HG03103 (cell line): ENCODE measurements at regions not wholly inside any gene's neighbourhood (a gene's known extent, or its start where the extent isn't known, plus 50 kb on each side); places are given as distances from the start of the nearest gene placed in this dataset.

ENCODE experiments used
- ATAC-seq: cut with Tn5 transposase; IDR thresholded peaks from one replicate; pipeline ENCODE4 v1.9.1; 2021; ENCODE audit warnings: low read depth; ENCODE audit not compliant: unreplicated experiment

DNA sequence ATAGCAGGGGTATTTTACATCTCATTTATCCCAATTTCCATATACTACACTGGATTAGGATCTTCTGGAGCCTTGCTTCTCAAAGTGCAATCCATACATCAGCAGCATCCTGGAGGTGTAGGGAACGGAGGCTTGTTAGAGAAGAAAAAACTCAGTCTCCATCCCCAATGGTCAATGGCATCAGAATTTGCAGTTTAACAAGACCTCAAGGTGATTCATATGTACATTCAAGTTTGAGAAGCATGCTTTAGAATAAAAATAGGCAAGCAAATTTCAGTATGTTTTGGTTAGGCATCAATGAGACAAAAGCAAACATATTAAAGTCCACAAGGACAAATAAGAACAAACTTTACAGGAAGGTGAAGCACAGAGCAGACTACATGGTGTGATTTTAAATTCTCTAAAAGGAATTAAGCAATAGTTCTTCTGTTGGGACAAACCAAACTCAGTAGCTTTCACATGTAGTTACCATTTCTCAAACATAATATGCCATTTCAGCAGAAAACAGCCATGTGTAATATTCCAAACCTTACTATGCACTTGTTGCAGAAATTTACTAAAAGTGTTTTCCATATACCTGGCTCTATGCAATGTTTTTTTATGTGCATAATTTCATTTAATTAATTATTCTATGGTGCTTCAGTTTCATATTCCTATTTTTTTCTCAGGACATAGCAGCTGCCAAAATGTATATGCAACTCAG is 360.3 kb upstream of the NECTIN3 start:
- ATAC-seq: no peak

DNA sequence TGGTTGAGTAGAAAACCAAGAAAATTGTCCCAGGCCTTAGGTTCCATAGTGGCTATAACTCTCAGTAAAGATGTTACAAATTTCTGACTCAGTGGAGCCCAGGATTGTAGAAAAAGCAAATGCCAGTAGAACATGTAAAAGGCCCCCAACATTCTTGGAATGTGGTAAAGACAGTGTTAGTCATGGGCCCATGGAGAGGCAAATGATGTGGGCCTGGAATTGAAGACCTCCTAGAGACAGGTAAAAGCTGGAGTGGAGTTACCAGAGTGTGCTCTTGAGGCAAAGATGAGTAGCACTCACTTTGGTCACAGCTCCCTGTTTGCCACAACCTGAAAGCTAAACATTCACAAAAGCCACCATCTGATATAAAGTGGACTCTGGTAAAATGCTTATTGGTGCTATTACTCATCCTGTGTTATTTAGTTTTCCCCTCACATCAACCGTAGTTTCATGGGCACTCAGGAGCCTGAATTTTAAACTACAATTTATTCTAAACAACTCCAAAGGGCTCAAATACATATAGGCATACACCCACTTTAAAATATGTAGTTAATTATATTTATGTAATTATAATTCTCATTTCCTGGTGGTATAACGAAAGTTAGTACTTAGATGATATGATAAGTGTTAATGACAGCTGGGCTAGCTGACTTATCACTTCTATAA is 359.6 kb upstream of the NECTIN3 start:
- no peak for ATAC-seq

DNA sequence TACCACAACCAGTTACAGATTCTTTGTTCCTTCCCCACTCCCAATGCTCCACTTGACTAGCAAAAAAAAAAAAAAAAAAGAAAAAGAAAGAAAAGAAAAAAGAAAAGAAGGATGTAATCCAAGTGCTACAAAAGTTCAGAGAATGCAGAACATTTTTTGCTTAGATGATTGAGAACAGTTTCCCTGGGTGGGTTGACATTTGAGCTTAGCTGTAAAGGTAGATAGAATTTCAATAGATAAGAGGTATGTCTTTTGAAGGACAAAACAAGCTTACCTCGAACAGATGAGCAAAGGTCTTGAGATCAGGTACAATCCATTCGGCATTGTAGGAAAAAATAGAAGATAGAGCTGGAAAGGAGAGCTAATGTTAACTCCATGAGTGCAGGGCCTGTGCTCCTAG is 344.6 kb upstream of the NECTIN3 start:
- ATAC-seq: no peak

DNA sequence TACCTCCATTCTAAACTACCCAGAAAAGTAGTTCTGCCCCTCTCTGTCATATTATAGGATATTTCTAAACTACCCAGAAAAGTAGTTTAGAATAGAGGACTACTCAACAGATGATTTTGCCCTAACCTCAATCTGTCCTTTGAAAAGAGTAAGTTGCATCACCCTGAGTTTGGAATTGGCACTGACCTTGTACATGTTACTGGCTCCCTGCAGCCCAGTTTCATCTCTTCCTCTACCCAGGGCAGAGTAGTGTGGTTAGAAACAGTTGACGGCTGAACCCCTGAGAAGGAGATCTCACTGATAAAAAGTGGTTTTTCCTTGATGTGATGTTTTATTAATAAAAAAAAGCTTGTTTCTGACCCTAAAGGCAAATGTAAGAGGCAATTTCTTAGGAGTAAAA is 340.5 kb upstream of the NECTIN3 start:
- no peak for ATAC-seq

DNA sequence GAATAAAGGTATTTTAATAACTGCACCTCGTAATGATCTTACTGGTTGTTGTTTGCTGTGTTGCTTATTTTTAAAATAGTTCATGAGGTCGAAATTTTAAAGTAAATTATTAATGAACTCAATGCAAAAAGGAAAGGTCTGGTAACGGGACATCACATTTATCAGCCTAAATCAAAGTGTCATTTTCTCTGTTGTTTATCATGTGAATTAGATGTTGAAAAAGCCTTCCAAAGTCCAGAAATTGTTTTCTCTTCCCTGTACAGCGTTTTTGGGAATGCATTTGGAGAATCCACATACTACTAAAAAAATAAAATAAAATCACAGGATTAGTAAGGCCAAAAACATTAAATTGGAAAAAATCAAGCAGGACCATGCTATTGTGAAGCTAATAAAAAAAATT is 339.2 kb upstream of the NECTIN3 start:
- no peak for ATAC-seq

DNA sequence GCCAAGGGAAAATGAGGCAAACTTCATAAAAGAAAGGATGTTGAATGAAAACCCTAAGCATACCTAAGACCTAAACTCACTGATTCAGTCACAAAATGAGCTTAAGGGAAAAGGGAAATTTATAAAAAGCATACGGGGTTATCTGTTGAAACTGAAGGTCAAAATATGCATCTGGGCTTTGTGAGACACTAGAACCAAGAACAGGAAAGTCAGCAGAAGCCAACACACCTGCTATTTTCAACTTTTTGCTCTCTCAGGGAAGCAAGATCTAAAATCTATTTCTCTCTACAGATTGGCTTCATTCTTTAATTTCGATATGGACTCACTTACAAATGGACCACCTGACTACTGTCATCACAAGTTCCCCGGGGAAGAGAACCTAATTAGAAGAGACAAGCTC is 338.6 kb upstream of the NECTIN3 start:
- no peak for ATAC-seq

DNA sequence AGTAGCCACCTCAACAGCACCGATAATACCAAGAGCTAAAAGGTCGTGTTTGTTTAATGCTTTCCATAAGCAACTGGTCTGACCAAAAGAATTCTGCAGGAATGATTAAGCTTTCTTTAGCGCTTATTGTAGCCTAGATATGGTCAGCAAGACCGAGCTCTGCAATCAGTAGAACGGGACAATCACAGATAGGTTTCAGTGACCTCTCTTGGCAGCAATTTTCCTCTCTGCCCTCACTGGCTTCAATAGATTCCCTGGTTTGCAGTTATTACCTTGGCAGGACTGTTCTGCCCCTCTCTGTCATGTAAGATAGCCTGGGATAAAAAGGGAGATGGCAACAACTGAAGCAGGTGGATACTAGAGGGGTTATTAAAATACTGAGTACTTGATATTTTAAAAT is 337.1 kb upstream of the NECTIN3 start:
- no peak for ATAC-seq

DNA sequence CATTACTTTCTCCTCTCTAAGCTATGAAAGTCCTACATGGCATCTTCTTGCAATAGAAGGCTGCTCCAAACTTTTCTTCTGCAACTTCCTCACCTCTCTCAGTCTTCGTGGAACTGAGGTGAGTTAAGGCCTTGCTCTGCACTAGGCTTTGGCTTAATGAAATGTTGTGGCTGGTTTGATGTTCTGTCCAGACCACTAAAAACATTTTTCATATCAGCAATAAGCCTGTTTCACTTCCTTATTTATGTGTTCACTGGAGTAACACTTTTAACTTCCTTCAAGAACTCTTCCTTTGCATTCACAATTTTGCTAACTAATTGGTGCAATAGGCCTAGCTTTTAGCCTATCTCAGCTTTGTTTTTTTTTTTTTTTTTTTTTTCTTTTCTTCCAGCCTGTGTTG is 335.3 kb upstream of the NECTIN3 start:
- ATAC-seq: peak; percentile 86

DNA sequence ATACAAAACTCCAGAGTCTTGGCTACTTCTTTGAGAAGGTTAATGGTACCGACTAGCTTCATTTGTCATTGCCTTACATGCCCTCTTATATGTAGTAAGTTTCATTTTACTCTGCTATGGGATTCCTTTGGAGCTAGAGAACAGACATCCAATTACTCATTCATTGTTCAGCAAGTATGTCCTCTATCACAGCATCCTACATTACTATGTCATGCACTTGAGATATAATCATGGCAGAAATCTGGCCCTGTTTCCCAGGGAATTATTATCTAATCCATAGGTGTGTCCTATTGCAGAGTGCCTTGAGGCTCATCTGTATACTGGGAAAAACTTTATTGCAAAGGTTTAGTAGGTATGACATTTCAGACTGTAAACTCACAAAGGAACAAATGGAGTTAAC is 333.1 kb upstream of the NECTIN3 start:
- no peak for ATAC-seq

DNA sequence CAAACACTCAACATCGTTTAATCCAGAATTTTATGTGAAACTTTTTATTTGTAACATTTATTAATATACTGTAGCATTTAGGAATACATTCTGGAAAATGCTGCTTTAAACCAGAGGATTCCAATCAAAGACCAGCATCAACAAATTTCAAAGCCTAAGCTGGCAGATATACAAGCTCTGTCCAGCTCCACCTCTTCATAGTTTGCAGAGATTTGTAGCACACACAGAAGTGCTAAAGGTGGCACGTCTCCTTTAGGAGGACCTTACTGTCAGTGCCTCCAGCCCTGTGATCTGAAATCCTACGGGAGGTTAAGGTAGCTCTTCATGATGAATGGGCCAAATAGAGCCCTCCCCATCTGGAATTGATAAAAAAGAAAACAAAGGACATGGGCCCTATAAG is 329.7 kb upstream of the NECTIN3 start:
- ATAC-seq: no peak

DNA sequence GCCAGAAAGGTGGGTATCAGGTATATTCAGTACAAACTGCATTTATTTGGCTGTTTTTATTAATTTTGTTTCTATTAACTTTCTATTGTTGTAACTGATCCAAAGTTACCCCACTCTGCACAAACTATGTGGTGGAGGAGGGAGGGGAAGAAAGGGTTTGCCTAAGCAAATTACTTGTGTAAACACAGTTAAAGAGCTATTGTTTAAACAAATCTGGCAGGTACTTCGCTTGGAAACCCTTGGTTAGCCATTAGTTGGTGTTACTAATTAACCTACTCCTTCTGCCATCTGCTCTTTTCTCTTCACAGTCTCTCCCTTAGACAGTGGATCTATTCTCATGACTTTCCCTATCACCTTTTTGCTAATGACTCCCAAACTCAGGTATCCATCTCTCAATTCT is 328.4 kb upstream of the NECTIN3 start:
- ATAC-seq: no peak

DNA sequence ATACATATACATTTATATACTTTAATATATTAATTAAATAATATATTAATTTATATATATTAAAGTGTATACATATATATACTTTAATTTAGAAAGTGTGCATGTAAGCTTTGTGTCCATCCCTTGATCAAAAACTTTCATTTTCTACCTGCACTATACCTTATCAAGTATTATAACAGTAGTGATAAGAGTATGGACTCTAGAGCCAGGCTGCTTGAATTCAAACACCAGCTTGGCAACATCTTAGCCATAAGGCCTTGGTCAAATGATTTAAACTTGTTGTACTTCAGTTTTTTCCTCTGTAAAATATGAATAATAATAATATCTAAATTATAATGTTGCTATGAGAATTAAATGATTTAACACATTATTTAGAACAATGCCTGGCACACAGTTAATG is 327.6 kb upstream of the NECTIN3 start:
- no peak for ATAC-seq

DNA sequence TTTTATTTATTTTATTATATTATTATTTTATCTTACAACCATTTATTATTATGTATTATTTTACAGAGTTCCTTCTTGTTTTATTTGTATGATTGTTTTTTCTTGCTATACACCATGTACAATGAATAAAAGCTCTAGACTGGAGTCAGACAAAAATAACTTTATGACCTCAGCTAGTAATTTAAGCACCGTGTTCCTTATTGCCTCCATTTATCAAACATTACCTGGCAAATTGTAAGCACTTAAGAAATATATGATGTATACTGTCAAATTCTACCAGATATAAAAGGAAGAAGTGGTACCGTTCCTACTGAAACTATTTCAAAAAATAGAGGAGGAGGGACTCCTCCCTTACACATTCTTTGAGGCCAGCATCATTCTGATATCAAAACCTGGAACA is 326.9 kb upstream of the NECTIN3 start:
- ATAC-seq: no peak

DNA sequence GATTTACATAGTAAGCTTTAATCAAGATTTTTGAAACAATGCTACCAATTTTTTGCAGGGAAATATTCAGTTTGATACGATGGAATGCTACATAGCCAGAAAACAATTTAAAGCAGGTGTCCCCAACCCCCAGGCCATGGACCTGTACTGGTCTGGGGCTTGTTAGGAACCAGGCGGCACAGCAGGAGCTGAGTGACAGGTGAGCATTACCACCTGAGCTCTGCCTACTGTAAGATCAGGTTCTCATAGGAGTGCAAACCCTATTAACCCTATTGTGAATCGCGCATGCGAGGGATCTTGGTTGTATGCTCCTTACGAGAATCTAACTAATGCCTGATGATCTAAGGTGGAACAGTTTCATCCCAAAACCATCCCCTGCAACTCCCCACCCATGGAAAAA is 322.6 kb upstream of the NECTIN3 start:
- no peak for ATAC-seq

DNA sequence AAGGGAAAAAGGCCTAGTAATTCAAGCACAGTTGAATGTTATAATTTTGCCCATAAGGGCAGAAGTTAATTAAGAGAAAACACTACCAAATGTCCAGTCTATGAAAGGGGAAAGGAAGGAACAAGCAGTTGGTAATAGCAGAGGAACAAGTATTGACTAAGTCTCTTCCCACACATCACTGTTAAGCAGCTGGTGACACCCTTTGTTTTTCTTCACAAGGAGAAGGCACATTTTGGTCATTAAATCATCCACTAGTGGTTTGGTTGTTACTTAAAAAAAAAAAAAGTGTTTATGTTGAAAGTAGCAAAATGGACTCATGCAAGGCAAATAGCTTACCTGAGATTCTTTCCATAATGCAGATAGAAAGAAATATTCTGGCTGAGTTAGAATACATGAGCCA is 321.4 kb upstream of the NECTIN3 start:
- ATAC-seq: no peak

DNA sequence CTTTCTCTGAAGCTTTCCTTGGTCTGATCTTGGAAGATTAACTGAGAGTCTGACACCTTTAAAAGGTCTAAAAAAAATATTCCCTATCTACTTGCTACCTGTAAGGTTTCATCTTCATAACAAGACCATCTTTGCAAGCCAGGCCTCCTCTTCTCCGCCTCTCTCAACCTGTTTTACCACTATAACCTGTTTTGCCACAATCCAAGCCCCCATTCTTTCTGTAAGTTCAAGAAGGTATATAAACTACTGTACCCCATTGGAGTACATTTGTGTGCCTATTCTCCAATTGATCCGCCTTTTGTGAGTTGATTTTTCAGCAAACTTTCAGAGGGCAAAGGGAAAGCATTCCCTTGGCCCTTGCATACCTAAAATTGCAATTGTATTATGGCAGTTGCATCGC is 319.3 kb upstream of the NECTIN3 start:
- no peak for ATAC-seq

DNA sequence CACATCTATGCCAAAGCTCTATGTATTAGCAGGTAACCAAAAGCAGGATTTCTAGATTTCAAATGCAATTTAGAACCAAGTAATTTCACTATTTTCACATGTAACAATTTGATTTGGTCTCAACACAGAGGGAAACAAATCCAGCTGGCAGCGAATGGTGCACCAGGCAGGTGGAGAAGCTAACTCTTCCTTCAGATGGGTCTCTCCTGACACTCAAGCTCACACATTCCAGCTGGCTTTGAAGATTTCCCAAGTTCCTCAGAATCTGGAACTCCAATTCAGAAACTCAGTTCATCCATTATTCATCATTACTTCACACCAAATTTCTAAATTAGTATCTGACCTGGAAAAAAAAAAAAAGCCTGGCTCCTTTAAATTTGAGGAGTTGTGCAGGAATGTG is 318.1 kb upstream of the NECTIN3 start:
- no peak for ATAC-seq

DNA sequence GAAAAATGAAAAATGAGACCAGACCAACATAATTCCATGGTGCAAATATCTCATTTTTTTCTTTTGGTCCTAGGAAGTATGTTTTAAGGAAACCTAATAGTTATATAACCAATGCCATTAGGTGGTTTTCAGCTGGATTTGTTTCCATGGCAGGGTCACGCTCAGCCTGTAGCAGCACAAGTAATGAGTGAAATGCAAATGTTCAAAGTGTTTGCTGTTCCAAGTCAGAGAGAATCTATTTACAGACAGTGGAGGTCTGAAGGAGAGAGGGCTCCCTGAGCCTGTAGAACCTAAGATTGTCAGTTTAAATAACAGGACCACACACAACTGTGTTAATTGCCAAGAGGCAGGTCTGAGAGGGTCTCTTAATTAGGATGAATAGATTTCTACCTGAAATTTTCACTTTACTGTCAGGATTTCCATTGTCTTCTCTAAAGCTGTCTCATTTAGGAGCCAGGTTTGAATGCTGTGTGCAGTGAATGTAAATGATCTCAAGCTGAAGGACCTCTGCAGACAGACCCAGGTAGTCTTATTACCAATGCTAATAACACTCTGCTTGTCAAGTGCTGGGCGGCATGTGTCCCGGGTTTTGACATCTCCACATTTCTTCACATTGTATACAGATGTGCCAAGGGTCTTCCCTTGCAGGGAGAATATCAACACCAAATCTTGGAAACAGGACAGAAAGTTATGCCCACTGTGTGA is 317.3 kb upstream of the NECTIN3 start:
- ATAC-seq: no peak

DNA sequence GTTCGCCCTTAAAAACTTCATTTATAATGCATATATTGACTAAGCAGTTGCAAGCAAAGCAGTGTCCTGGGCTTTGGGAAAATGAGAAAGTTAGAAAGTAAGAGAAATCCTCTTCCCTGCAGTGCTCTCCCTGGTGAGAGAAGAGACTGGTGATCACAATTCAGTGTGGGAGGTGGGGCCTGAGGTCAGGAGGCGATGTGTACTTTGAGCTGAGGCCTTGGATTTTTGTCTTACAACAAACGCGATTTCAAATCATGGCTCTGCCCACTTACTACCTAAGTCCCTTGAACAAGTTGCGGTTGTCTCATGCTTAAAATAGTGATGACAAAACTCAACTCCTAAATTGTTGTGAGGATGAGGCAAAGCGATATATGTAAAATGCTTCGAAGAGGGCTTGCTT is 316.3 kb upstream of the NECTIN3 start:
- ATAC-seq: no peak

DNA sequence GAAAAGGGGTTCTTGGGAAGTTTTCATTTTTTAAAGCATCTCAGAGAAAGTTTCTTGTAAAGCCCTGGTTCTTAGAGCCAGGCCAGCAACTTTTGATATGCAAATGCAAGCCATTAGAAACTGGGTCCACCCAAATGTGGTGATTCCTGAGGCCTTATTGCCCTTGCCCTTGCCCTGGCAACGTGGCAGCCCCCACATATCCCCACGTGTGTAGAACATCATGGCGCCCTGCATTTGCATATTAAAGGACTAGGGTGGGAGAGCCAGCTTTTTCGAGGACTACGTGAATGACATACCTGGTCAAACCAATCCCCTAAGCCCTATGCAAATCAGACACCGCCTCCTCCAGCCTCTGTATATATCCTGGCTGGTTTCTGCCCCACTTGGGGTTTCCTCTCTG is 314.9 kb upstream of the NECTIN3 start:
- no peak for ATAC-seq

DNA sequence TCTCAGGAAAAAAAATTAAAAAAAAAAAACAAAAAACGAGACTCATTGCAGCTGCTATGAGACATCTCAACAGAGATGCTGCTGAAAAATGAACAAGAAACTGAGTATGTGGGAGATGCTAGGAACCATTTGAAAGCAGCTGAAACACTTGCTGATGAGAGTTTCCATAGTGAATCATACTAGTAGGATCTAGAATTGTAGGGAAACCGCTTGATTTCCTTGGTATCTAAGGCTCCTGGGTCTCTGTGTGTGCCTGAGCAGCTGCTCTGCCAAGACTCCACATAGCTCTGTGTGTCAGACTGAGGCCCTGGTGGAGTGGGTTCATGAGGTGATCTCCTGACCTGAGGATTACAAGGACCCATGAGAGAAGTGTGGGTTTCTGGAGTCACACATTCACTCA is 313.4 kb upstream of the NECTIN3 start:
- ATAC-seq: no peak

DNA sequence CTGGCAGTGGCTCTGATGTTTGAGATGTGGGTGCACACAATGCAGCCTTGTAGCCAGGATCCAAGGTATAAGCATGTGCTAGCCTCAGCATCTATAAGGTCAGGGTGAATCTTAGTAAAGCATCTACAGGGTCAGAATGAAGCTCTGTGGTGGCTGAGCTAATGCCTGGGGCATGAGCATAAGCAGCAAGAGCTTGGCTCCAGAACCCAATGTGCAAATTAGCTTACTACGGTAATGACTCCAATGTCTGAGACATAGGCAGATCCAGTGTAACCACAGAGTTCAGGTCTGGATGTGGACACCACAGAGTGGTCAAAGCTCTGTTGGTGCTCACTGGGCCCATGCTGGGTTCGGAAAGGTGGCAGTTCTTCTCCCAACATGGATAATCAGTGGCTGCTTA is 304.5 kb upstream of the NECTIN3 start:
- ATAC-seq: no peak
